Cardiac muscle cell (in vitro differentiated cells and primary cell): ENCODE measurements at regions not wholly inside any gene's neighbourhood (a gene's known extent, or its start where the extent isn't known, plus 50 kb on each side); places are given as distances from the start of the nearest gene placed in this dataset.

Experiments used
- DNase-seq, 2 donors: peaks; one replicate each; pipeline versions ENCODE4 v3.0.0 to v3.0.0-alpha.2; 2010 to 2017; ENCODE audit warnings: low read depth in 1 of 2, low spot score in 1 of 2
- H3K27ac ChIP-seq: fragments of 200-600 bp; sonication (generic); 2 replicates; pipeline ENCODE4 v1.5.1; 2016
- H3K27me3 ChIP-seq: fragments of 200-600 bp; sonication (generic); 2 replicates; pipeline ENCODE4 v1.6.0; 2016; ENCODE audit warnings: control low read depth
- H3K36me3 ChIP-seq: fragments of 200-600 bp; sonication (generic); 2 replicates; pipeline ENCODE4 v1.5.1; 2016; ENCODE audit warnings: control low read depth
- H3K4me1 ChIP-seq: fragments of 200-600 bp; sonication (generic); 2 replicates; pipeline ENCODE4 v1.8.1; 2017; ENCODE audit warnings: low read depth, mild to moderate bottlenecking, mixed run types
- H3K4me3 ChIP-seq: fragments of 200-600 bp; sonication (generic); 2 replicates; pipeline ENCODE4 v1.5.1; 2016; ENCODE audit warnings: mild to moderate bottlenecking
- H3K9me3 ChIP-seq: fragments of 200-600 bp; sonication (generic); 2 replicates; pipeline ENCODE4 v1.5.1; 2017; ENCODE audit warnings: low read depth, mild to moderate bottlenecking, control low read depth
- TF ChIP-seq, protein P1 (sequence below): IDR thresholded peaks from 2 replicates; pipeline ENCODE4 v1.5.1; 2012; ENCODE audit warnings: low read depth, mild to moderate bottlenecking, low read length

DNA sequence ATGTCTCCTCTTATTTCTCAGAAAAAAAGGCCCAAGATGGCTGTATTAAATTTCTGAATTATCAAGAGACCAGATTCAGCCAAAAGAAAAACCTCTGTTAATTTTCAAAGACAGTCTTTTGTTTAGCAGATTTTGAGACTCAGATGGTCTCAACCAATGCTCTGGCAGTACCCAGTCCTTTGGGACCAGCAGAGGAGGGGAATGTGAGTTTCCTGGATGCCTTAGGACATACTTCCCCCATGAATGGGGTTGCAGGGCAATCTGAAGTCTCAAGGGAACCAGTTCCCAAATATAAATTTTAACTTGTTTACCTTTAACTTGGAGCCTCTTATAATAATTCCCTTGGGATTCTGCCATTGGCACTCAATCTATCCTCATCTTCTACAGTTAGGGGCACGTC is 107.8 kb upstream of the ZNF521 start:
- H3K4me3 ChIP-seq, result no peak overlapping the region
- H3K27me3 ChIP-seq, result no peaks in the 10 kb centered on the region
- no peak overlapping the region for H3K27ac ChIP-seq
- H3K4me1 ChIP-seq, result no peaks in the 10 kb centered on the region
- H3K36me3 ChIP-seq, result no peaks in the 10 kb centered on the region
- TF ChIP-seq, protein P1, sequence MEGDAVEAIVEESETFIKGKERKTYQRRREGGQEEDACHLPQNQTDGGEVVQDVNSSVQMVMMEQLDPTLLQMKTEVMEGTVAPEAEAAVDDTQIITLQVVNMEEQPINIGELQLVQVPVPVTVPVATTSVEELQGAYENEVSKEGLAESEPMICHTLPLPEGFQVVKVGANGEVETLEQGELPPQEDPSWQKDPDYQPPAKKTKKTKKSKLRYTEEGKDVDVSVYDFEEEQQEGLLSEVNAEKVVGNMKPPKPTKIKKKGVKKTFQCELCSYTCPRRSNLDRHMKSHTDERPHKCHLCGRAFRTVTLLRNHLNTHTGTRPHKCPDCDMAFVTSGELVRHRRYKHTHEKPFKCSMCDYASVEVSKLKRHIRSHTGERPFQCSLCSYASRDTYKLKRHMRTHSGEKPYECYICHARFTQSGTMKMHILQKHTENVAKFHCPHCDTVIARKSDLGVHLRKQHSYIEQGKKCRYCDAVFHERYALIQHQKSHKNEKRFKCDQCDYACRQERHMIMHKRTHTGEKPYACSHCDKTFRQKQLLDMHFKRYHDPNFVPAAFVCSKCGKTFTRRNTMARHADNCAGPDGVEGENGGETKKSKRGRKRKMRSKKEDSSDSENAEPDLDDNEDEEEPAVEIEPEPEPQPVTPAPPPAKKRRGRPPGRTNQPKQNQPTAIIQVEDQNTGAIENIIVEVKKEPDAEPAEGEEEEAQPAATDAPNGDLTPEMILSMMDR, result no peak
- DNase-seq, result no peak
- no peaks in the 10 kb centered on the region for H3K9me3 ChIP-seq

DNA sequence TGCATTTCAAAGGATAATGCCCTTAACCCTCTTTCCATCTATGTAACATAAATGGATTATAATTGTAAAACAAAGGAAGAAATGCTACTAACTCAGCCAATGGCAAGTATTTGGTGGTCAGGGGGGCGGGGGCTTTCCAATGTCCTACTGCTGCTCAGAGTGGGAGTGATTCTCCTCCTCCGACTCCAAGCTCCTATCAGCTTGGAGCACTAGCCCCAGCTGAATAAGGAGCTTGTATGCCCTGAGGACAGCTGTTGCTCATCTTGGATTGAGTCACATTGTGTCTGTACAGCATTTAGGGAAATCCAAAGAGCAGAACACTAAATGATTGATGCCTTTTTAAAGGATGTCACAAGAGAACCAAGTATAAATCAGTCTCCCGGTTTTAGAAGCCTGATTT is 105.6 kb upstream of the ZNF521 start:
- no peak overlapping the region for H3K27ac ChIP-seq
- no peaks in the 10 kb centered on the region for H3K27me3 ChIP-seq
- DNase-seq, result peak in 1 of 2 donors; percentile 17
- TF ChIP-seq, protein P1, result no peak
- no peaks in the 10 kb centered on the region for H3K4me1 ChIP-seq
- no peaks in the 10 kb centered on the region for H3K36me3 ChIP-seq
- no peaks in the 10 kb centered on the region for H3K9me3 ChIP-seq
- no peak overlapping the region for H3K4me3 ChIP-seq

DNA sequence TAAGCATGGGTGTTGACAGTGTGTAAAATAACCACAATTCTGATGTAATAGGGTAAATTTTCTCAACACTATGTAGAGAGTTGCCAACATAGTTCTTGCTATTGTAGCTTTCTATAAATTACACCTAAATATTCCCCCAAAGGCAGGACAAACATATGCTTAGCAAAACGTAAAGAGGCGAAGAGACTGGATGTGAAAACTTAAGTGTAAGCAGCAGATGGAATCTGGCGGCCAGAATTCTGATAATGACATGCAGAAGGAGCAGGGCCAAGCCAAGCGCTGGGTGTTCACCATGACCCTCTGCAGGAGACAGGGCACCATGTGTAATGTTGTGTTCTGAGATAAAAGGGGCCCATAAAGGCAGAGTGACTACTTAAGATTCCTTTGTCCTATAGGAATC is 105.2 kb upstream of the ZNF521 start:
- no peaks in the 10 kb centered on the region for H3K9me3 ChIP-seq
- TF ChIP-seq, protein P1, result no peak

DNA sequence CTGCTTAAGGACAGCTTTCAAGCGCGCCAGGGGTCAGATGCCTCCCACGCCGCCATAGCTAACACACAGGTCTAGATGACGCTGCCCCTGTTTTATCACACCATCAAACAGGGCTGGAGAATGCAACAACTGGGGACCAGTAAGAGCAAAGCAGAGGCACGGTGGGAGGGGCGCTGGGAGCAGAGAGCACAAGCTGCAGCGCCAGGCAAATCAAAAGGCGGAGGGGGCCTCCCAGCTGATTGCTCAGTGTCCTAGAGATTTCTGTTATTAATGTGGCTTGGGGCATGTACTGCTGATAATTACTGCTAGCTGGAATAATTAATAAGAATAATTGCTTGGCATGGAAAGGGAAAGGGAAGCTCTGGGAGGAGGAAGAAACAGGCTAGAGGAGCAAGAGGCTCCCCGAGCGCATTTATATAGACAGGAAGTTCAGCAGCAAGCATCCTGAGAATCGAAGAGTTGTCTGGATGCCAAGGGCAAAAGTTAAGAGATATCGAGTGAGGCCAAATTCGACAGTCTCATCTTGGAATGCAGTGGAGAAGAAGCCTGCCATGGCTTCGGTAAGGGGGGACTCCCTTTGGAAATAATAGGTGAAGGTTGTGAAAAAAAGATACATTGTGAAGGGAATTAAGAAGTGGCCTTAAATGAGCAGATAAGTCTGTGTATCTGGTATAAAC is 104.5 kb upstream of the ZNF521 start:
- H3K27me3 ChIP-seq, result no peaks in the 10 kb centered on the region
- H3K27ac ChIP-seq, result no peak overlapping the region
- H3K4me1 ChIP-seq, result no peaks in the 10 kb centered on the region
- no peak overlapping the region for H3K4me3 ChIP-seq
- TF ChIP-seq, protein P1, result no peak
- H3K9me3 ChIP-seq, result no peaks in the 10 kb centered on the region
- DNase-seq, result peak in 1 of 2 donors; percentile 9
- H3K36me3 ChIP-seq, result no peaks in the 10 kb centered on the region

More for the DNA sequence above, 105.2 kb upstream of the ZNF521 start:
- H3K4me3 ChIP-seq, result no peak overlapping the region
- peak in 1 of 2 donors; percentile 3 for DNase-seq
- no peaks in the 10 kb centered on the region for H3K36me3 ChIP-seq
- H3K27ac ChIP-seq, result no peak overlapping the region
- no peaks in the 10 kb centered on the region for H3K4me1 ChIP-seq
- no peaks in the 10 kb centered on the region for H3K27me3 ChIP-seq

DNA sequence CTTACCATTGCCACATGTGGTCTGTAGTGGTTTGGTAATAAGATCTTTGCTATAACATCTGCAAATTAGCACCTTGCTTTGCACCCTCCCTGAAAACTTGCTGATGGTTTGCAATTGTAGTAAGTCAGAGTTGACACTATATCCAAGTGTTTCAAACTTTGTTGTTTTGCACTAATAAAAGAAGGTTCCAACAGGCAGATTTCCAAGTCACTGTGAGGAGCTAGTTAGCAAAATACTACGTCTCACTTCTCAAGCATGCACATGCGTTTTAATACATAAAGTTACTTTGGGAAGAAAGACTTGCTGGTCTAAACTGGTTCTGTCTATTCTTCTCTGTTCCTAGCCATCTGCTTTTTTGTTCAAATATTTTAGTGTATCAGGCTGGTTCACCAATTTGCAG is 103.7 kb upstream of the ZNF521 start:
- H3K27ac ChIP-seq, result no peak overlapping the region
- H3K4me3 ChIP-seq, result no peak overlapping the region
- no peaks in the 10 kb centered on the region for H3K27me3 ChIP-seq
- no peaks in the 10 kb centered on the region for H3K36me3 ChIP-seq
- no peak for DNase-seq
- no peaks in the 10 kb centered on the region for H3K9me3 ChIP-seq
- H3K4me1 ChIP-seq, result no peaks in the 10 kb centered on the region
- TF ChIP-seq, protein P1, result no peak
